PFSK-1 (cell line): ENCODE measurements at regions not wholly inside any gene's neighbourhood (a gene's known extent, or its start where the extent isn't known, plus 50 kb on each side); places are given as distances from the start of the nearest gene placed in this dataset.
A peak's percentile ranks its signal among the peaks of the same experiment; 100 is the strongest.

Experiments
- FOXP2 ChIP-seq: optimal IDR thresholded peaks from 2 replicates; pipeline ENCODE3; 2011; ENCODE audit warnings: borderline replicate concordance, control low read depth, inconsistent platforms; ENCODE audit not compliant: insufficient read depth; ENCODE audit errors: extremely low read length, extremely low read depth
- POLR2AphosphoS5 ChIP-seq: IDR thresholded peaks from 2 replicates; pipeline ENCODE4 v1.6.1; 2012; ENCODE audit warnings: low read depth, mild to moderate bottlenecking, control low read depth, low read length, moderate library complexity
- REST ChIP-seq, 2 experiments: IDR thresholded peaks; 2 replicates each; pipeline versions ENCODE4 v1.6.1 to v1.8.0; 2011 to 2012; ENCODE audit warnings: low read depth in 2 of 2, low read length in 2 of 2, control low read depth in 1 of 2, inconsistent platforms in 1 of 2, mild to moderate bottlenecking in 1 of 2, moderate library complexity in 1 of 2; ENCODE audit not compliant: insufficient read depth in 1 of 2
- SIN3A ChIP-seq: IDR thresholded peaks from 2 replicates; pipeline ENCODE4 v1.6.1; 2012; ENCODE audit warnings: mild to moderate bottlenecking, low read length, moderate library complexity, borderline replicate concordance; ENCODE audit not compliant: insufficient read depth
- TAF1 ChIP-seq: IDR thresholded peaks from 2 replicates; pipeline ENCODE4 v1.6.1; 2012; ENCODE audit warnings: low read length, control low read depth, borderline replicate concordance; ENCODE audit not compliant: insufficient read depth

GRCh38 chr22:22297794-22298653, 53.4 kb downstream of the VPREB1 start:
- TF ChIP-seq REST (IDR thresholded peaks at IDR 0.05; ENCODE audit: insufficient read depth in 1 of 2, low read depth in 2 of 2, low read length in 2 of 2): 0 out of 4 replicates have a peak, but pooled peaks of 1 of the 2 experiments have one; percentile 10

GRCh38 chr22:22316589-22316988, 72.0 kb downstream of the VPREB1 start:
- no peak for TF ChIP-seq SIN3A
- no peak for TF ChIP-seq FOXP2
- TF ChIP-seq TAF1: no peak
- no peak for TF ChIP-seq POLR2AphosphoS5
- no peak for TF ChIP-seq REST (IDR thresholded peaks at IDR 0.05; ENCODE audit: insufficient read depth in 1 of 2, low read depth in 2 of 2, low read length in 2 of 2)

GRCh38 chr22:22318723-22319465, 74.3 kb downstream of the VPREB1 start:
- TF ChIP-seq REST (IDR thresholded peaks at IDR 0.05; ENCODE audit: insufficient read depth in 1 of 2, low read depth in 2 of 2, low read length in 2 of 2) (no peak), TAF1 (no peak), POLR2AphosphoS5 (no peak), SIN3A (no peak), FOXP2 (no peak)

- TF ChIP-seq TAF1 (no peak), SIN3A (no peak), REST (IDR thresholded peaks at IDR 0.05; ENCODE audit: insufficient read depth in 1 of 2, low read depth in 2 of 2, low read length in 2 of 2) (no peak), FOXP2 (no peak), POLR2AphosphoS5 (no peak)
Observed at GRCh38 chr22:22322792-22323191, 78.2 kb downstream of the VPREB1 start.
